HG03571 (cell line): ENCODE measurements at regions not wholly inside any gene's neighbourhood (a gene's known extent, or its start where the extent isn't known, plus 50 kb on each side); places are given as distances from the start of the nearest gene placed in this dataset.
"Not testable (repeated sequence)": the region's sequence is repeated elsewhere in the genome, so short reads cannot be mapped to it uniquely, and the experiment has no call there.

Source experiments
- ATAC-seq: cut with Tn5 transposase; IDR thresholded peaks from one replicate; pipeline ENCODE4 v1.9.1; 2021; ENCODE audit not compliant: unreplicated experiment

DNA sequence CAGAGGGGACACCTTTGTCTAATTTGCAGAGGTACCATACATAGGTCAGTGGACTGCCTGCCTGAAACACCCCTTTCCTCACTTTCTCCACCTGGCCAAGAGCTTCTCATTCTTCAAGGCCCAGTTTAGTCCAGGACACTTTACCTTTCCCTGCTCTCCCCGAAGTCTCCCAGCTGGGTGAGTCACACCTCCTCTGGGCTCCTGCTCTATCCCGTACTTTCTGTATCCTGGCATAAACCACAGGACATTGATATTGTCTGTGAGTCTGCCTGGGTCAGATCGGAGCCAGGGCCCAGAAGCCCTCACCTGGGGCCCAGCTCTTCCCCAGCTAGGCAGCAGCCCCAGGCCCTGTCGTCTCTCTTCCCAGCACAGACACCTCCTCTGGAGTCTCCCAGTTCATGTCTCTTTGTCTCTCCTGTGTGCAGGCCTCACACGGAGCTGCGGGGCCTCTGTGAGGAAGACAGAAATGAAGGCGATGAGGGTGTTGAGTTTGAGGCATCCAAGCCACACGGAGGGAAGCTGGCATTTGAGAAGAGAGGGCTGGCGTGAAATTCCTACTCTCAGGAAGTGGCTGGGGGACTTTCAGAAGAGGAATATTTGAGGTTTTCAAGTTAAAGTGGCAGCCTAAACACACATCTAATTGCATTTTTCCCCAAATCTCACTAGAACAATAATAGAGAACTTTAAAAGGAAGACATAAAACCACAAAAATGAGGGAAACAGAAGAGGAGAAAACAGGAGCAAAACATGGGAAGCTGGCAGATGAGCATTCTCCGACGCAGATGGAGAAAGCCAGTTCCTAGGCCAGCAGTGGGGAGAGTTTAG, 79.6 kb upstream of the LAPTM4A start:
- ATAC-seq, result no peak

DNA sequence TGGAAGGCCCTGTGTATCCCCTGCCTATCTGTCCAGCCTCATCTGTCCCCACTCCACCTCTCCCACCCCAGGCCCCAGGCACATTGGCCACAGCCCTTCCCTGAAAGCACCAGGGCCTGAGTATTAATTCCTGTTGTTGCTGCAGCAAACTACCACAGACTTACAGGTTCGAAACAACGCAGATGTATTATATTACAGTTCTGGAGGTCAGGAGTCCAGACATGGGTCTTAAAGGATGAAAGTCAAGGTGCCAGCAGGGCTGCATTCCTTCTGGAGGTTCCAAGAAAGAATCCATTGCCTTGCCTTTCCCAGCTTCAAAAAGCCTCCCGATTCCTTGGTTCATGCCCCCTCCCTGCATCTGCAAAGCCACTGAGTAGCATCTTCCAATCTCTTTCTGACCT, 78.7 kb upstream of the LAPTM4A start:
- no peak for ATAC-seq

DNA sequence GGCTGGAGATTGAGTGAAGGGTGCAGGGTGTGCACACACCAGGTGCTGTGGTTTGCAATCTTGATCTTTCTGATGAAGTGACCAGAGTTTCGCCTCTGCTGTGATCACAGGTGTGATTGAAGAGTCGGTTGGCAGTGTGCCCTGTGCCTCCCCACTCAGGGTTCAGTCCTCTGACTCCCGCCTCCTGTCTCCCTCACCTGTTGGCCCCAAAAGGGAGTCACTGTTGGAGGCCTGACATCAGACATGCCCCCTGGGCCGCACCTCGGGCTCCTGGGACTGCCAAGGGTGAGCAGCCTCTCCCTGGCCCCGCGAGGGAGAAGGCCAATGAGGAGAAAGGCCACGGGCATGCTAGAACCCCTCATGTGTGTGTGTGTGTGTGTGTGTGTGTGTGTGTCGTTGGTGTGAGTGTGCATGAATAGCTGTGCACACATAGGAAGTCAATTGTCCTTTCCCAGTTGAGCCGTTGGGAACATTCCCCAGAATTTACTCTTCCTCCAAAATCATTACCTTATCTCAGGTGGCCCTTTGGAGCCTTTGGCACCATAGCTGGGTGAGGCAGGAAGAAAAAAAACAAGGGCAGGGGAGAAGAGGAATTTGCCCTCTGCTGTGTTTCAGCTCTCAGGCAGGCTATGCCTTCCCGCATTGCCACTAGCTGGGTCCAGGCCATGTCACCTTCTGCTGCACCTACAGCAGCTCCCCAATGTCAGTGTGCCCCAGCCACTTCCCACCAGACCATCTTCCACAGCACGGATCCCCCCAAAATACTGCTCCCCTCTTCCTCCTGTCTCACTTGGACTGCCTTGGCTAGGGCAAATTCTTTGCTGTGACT, 78.1 kb upstream of the LAPTM4A start:
- no peak for ATAC-seq

DNA sequence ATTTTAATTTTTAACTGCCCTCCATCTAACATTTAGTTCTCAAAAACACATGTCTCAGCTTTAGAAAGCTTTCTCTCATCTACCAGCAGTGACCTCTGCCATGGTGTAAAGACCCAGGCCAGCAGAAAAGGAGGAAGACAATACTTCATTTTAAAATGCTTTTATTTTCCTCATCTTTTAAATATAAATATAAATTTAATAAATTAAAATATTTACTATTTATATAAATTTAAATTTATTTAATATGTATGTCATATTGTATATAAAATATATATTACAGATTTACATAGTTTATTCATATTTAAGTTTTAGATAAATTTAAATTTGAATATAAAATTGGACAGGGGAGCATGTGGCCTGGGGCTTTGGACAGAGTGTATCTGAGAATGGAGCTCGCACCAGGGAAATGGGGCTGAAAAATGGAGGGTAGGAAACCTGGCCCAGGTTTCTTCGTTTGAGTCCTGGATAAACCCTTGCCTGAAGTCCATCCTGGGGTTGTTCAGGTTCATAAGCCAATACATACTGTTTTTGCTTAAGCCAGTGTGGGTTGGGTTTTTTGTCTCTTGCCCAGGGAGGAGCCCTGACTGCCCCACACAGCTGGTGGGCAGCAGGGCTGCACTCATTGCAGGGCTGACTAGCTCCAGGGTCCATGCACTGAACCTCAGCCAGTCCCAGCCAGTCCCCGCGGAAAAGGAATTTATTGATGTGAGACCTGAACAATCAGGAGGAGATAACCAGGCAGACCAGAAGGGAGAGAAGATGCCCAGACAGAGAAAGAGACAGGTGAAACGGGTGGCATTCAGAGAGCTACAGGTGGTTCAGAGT, 77.3 kb upstream of the LAPTM4A start:
- no peak for ATAC-seq

DNA sequence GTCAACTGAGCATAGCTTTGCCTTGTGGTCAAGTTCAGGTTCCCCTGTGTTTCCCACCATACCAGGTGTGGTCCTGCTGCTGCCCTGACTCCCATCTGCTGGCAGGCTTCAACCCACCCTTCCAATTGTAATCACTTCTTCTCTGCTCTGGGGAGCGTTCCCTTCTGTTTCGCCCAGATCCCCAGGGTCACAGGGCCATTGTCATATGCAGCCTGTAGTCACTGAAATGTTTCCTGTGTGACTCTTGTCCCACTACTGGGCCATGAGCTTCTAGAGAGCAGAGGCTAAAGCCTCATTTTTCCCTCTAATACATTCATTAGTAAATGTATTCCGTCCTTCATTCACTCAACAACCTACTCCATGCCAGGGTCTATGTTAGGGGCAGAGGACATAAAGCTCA, 75.0 kb upstream of the LAPTM4A start:
- ATAC-seq, result no peak

DNA sequence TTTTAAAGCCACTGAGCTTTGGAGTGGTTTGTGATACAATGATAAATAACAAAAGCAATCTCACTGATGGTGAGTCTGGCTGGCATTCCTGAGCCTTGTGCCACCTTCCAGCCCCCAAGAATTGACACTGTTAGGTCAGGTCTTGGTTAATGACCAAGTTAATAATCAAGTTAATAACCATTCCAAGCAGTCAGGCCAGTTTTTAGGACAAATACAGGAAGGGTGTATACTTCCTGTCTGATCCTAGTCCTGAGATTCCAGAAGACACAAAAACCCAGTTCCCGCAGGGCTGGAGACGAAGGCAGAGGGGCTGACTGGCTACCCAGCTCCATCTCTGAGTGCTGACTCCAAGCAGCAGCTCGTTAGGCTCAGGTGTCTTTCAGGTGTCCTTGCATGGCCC, 74.6 kb upstream of the LAPTM4A start:
- ATAC-seq, result no peak

DNA sequence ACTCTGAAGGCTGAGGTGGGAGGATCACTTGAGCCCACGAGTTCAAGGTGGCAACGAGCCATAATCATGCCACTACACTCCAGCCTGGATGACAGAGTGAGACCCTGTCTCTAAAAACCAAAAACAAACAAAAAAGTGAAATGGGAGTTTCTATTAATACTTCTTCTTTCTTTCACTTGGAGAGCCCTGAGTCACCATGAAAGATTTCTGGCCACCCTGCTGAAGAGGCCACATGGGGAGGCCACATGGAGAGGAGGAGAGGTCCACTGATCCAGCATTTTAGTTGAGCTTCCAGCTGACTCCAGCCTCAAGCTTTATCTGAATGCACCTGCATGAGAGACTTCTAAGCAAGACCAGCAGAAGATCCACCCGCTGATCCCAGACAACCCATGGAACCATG, 74.2 kb upstream of the LAPTM4A start:
- no peak for ATAC-seq

DNA sequence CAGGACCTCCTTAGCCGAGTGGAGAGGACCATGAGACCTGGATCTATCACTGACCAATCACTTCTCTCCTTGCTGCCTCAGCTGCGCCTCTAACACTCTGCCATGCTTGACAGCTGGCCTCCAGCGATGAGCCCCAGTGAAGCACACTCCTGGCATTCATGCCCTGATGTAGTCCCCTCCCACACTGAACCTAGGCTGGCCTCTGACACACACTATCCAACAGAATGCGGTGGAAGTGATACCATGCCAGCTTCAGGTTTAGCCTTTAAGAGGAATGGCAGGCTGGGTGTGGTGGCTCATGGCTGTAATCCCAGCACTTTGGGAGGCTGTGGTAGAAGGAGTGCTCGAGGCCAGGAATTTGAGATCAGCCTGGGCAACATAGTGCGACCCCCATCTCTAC, 73.7 kb upstream of the LAPTM4A start:
- ATAC-seq, result no peak

DNA sequence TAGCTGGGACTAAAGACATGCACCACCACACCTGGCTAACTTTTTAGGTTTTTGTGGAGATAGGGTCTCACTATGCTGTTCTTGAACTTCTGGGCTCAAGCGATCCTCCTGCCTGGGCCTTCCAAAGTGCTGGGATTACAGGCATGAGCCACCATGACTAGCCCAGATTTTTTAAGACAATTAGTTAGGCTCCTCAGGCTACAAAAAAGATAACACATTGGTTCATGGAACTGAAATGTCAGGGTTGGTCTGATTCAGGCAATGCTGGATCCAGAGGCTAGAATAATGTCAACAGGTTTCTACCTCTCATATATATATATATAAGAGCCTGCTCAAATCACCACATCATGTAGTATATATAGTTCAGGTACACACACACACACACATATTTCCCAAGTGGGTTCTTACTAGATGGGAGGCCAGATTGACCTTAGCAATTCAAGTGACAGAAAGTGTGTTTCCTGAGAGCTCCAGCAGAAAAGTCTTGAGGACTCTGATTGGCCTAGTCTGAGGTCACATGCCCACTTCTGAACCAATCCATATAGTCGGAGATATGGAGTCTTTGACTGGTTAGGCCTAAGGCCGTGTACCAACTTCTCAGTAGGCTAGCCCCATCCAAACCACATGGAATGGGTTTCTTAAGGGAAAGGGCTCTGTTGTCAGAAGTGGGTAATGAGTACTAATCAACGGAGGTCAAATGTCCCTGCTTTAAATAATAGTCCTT, 72.6 kb upstream of the LAPTM4A start:
- ATAC-seq, result no peak

DNA sequence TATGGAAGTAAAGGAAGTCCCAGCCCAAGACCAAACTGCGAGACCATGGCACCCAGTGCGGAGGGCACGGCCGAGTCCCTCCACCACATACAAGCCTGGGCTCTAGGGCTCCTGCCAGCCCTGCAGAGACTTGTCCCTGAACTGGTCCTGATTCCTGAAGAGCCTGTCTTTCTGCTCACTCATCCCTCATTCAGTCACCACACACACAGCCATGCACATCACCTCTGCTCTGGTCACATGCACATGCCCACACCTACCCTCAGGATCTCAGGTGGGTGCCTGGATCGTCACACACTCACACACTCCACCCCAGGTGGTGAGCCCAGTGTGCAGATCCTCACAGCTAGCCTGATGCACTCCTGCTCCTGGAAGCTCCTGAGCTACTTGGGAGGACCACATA, 71.4 kb upstream of the LAPTM4A start:
- ATAC-seq, result no peak

DNA sequence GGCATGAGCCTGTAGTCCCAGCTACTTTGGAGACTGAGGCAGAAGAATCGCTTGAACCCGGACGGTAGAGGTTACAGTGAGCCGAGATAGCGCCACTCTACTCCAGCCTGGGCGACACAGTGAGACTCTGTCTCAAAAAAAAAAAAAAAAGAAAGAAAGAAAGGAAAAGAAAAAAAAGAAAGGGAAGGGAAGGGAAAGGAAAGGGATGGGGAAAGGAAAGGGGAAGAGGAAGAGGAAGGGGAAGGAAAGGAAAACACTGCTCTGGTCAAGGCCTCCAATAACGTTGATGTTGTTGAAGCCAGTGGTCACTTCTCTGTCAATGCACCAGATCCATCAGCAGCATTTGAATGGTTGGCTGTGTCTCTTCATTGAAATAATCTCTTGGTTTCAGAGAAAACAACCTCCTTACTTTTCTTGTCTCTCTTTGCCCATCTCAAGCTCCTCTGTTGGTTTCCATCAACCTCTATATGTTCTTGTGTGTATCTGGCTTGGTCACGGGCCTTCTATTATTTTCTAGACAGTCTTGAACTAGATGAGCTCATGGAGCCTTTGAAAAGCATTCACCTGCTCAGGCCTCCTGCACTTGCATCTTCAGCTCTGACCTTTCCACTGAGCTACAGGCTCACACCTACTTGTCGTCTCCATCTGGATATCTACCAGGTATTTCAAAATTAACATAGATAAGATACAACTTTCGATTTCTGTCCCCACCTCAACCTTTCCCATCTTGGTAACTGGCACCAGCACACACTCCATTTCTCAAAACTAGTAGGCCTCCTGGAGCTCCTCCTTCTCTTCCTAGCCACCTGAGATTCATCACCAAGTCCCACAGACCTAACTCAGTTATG, 69.4 kb upstream of the LAPTM4A start:
- ATAC-seq, result no peak

DNA sequence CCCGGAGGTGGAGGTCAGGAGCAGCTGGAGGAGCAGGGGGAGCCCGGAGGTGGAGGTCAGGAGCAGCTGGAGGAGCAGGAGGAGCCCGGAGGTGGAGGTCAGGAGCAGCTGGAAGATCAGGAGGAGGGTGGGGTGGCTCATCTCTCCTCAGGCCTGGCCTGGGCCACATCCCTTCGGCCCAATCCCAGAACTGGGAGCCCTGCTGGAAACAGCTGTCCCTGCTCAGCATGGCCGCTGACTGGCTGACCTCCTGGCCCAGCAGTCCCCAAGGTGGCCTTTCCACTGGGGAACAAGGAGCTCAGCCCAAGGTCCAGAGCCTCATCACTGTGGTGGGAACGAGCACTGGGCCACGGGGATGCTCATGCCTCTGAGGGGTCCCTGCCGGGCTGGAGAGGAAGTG, 66.6 kb upstream of the LAPTM4A start:
- ATAC-seq, result no peak

DNA sequence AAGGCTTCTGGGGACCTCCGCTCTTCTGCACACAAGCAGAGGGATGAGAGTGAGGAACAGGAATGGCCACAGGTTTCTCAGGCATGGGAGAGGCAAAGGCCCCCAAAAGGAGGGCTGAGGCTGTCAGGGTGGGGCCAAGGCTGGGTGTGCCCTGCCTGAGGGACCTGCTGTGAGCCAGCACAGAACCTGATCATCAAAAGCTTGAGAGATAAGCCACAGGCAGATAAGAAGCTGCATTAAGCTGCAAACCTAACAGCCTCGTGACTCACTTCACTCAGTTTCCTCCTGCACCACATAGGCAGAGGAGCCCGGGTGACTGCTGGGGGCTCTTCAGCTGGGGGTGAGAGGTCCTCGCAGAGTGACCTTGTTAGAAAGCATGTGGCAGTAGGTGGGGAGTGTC, 64.5 kb upstream of the LAPTM4A start:
- no peak for ATAC-seq

DNA sequence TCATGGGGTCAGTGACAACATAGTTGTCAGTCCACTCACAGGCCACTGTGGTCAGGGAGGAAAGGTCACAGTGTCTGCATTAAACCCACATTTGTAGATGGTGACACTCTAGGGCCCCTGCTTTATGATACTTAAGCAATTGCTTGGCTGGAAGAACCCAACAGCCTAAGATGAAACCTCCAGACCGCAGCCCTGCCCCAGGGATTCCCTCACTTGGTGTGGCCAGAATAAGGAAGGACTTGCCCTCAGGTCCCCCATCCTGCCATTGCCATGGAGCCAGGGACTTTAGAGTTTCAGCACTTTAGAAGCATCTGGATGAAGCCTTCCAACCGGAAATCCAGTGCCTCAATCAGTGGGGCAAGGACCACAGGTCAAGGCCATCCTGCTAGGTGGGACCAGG, 63.9 kb upstream of the LAPTM4A start:
- ATAC-seq, result no peak

DNA sequence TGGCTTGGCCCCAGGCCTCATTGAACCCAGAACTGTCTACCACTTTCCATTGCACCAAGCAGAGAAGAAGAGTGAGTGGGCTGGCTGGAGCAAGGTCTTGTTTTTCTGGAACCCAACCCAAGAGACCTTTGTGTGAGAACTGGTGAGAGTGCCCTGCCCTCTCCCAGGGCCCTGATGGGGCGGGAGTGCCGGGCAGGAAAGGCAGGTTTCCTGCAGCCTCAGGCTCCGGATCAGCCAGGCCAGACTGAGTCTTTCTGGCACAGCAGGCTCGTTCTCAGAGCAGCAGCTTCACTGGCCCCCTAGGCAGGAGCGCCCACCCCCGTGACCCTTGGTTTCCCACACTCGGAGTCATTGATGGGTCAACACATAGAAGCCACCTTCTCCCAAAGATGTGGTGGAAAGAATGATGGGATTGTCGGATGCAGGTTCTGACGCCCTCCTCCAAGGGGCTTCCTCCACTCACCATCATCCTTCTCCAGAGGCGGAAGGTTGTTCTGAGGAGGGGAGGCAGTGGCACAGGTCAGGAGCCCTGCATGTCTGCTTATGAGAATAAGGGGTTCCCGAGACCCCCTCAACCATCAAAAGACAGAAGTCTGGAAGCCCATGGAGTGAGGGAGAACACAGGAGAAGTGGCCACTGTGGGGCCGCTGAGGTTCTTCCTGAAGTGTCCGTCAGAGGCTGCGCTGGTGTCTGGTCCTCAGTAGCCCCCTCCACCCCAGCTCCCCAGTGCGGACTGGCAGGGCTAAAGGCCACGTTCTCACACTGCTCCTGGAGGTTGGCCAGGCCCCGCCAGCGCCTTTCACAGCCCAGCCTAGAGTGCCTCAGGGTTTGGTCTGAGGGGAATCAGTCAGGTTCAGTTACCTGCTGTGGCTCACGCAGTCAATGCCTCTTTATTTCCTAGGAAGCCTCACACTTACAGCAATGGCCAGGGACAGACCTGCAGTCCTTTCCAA, 62.8 kb upstream of the LAPTM4A start:
- no peak for ATAC-seq

DNA sequence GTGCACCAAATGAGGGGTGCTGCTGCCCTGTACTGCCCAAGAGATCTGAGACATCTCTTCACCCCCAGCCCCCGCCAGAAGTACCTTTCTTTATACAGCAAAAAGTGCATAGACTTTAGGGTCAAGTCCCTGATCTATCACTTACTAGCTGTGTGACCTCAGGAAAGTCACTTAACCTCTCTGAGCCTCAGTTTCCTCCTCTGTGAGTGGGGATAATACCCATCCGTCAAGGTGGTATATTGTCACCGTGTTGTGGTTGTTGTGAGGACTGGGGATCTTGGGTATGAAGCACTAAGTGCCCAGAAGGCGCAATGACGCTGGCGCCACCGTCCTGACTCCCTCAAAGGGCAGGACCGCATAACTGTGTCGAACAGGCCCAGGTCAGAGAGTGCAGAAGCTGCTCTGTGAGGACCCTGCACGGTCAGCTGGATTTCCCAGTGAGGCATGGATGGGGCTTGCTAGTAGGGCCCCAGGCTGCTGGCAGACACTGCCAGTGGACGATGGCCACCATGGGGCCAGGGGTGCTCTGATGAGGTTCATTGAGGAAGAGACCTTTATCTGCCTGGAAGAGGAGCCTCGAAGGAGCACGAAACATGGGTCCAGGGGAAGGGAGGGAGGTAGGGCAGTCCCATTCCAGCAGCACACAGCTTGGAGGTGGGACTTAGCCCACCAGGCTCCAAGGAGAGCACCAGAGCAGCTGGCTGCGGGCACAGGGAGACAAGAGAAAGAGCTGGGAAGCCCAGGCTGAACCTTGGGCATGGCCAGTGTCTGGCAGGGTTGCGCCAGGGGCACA, 61.8 kb upstream of the LAPTM4A start:
- no peak for ATAC-seq

DNA sequence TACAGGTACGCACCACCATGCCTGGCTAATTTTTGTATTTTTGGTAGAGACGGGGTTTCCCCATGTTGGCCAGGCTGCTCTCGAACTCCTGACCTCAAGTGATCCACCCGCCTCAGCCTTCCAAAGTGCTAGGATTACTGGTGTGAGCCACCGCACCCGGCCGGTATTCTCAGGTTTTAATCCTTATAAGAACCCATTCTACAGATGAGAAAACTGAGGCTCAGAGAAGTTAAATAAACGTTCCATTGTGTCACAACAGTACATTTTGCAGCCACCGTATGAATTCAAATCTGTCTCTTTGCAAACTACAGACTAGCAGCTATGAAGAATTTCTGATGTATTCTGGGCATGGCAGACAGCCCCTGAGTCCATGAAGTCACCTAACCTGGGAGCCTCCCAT, 60.9 kb upstream of the LAPTM4A start:
- ATAC-seq, result not testable (repeated sequence)
